Stimulated activated CD8-positive, alpha-beta memory T cell treated with anti-CD3 and anti-CD28 coated beads, Interleukin-4, amount 100 ng/mL, for 48 hours (primary cell): ENCODE measurements at regions not wholly inside any gene's neighbourhood (a gene's known extent, or its start where the extent isn't known, plus 50 kb on each side); places are given as distances from the start of the nearest gene placed in this dataset.
A peak's percentile ranks its signal among the peaks of the same experiment; 100 is the strongest.
"Not testable (repeated sequence)": the region's sequence is repeated elsewhere in the genome, so short reads cannot be mapped to it uniquely, and the experiment has no call there.

Source experiments
- DNase-seq: peaks from one replicate; pipeline ENCODE4 v3.0.0-alpha.2; 2020

DNA sequence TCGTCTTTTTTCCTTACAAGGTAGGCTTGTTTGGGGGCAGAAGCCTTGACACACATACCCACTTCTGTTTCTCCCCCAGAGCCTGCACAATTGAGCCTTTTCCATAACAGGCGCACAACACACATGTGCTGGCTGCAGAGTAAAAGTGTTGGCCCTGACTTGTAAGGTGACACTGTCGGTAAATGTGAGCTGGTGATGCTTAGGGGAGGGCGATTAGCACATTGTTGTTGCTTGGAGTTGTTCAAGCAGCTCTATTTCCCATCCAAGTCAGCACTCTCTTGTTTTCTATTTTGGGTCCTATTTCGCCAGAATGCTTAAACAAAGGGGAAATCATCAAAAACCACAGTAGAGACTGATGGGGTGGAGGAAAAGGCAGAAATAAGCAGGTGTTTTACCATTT is 51.9 kb upstream of the PTPRJ start:
- DNase-seq = no peak

GRCh38 chr11:47924184-47924691 is 56.1 kb upstream of the PTPRJ start:
- DNase-seq = peak; percentile 31

DNA sequence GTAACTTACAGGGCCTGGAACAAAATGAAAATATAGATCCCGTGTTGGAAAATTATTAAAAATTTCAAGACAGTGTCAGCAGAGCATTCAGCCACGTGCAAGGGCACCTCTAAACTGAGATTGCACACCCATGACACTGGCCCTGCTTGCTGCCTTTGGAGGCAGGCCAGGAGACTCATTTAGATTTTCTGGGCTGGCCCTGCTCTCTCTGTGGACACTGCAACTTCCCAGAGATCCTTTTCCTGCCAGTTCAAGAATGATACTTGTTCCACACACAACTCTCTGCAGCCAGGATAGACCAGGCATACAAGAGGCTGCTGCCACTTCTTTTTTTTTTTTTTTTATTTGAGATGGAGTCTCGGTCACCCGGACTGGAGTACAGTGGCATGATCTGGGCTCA is 56.7 kb upstream of the PTPRJ start:
- no peak for DNase-seq

GRCh38 chr11:47921080-47921555 is 59.2 kb upstream of the PTPRJ start:
- DNase-seq = not testable (repeated sequence)

- DNase-seq = no peak
These were observed 61.4 kb upstream of the PTPRJ start for GRCh38 chr11:47918882-47919495.

DNA sequence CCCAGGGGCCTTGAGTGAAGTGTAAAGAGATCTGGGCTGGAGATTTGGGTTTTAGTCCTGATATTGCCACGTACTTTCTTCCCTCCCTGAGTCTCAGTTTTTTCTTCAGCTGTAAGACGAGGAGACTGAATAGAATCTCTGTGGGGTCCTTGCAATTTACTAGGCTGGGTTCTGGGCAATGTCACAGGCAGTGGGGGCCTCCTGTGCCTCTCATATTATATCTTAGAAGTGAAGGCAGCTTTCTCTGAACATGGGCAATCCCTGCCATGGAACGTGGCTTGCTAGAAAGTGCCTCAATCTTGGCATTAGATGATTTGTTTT is 62.0 kb upstream of the PTPRJ start:
- DNase-seq = no peak

DNA sequence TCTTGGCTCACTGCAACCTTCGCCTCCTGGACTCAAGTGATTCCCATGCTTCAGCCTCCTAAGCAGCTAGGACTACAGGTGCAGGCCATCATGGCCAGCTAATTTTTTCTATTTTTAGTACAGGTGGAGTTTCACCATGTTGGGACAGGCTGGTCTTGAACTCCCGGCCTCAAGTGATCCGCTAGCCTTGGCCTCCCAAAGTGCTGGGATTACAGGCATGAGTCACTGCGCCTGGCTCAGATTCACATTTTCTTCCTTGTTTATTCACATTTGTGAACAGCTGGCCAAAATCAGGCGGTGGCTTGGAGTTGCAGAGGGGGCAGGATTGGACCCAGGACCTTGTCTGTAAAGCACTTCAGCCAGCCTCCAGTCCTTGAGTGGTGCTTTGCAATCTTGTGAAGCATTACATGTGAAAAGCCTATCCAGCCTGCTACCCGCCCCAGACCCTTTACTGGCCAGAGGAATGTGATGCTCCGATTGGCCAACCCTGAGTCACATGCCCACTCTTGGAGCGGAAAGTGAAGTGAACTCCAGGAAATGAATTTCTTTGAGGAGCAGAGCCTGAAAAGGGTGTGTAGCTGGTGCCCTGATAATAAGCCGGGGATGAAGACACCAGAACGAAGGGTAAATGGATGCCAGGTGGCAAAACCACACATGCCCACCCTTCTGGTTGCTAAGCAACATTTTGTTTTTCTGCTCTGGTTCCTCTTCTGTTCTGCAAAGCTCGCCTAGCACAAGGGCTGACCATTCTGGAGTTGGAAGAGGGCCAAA is 62.6 kb upstream of the PTPRJ start:
- DNase-seq = no peak

DNA sequence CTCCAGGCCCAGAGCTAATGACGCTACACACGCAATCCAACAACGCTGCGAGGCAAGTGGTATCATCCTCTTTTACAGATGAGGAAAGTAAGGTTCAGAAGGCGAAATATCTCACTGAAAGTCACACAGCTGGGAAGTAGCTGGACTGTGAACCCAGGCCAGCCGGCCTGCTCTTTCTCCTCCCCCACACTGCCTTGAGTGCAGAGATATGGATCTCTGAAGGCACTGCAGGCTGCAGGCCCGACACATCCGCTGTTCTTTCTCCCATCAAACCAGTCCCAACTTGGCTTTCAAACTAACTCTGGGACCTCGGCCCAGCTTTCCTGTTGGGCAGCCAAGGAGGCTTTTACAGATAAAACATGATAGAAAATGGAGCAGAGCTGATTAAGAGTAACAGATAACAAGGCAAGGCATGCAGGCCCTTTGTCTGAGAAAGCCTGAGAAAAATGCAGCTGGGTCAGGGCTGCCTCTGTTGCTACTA is 64.0 kb upstream of the PTPRJ start:
- no peak for DNase-seq

DNA sequence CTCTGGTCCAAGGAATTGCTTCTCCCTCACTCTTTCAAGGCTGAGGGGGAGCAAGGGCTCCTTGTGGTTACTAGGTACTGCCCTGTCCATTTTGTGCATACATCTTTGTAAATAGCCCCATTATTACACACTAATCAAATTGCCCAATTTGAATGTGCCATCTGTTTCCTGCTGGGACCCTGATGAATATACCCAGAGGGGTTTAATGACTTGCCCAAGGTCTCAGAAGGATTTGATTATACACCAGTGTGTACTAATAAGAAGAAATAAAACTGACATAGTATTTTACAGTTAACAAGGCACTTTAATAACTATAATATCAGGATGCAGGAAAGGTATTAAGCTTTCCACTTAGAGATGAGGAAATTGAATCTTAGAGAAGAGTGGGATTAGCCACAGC is 64.6 kb upstream of the PTPRJ start:
- no peak for DNase-seq

- DNase-seq = peak; percentile 36
These were observed 65.0 kb upstream of the PTPRJ start for GRCh38 chr11:47915374-47915773.

- no peak for DNase-seq
These were observed 65.6 kb upstream of the PTPRJ start for GRCh38 chr11:47914743-47915142.

DNA sequence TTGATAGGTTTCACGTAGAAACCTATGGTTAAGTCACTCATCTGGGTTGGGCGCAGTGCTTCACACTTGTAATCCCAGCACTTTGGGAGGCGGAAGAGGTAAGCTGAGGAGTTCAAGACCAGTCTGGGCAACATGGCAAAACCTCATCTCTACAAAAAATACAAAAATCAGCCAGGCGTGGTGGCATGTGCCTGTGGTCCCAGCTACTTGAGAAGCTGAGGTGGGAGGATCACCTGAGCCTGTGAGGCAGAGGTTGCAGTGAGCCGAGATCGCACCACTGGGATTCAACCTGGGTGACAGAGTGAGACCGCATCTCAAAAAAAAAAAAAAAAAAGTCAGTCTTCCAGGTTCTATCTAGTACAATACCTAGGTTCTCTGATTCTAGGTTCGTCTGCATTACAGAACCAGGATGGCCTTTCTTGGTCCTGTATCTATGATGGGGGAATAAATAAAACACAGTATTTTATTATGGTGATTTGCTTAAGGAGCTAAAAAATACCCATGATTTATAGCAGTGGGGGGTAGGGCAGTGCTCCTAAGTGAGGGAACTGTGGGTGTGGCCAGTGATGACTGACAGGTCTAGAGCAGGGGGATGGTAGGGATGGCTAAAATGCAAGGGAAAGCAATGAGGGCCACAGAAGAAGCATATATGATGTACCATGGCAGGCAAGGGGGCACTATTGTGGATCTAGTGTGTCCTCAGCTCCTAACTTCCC is 65.5 kb upstream of the NUP160 start:
- no peak for DNase-seq

GRCh38 chr11:47912843-47913437 is 64.8 kb upstream of the NUP160 start:
- no peak for DNase-seq

- no peak for DNase-seq
These were observed 63.0 kb upstream of the NUP160 start for GRCh38 chr11:47911149-47911548.

GRCh38 chr11:47908198-47908597 is 60.0 kb upstream of the NUP160 start:
- no peak for DNase-seq

DNA sequence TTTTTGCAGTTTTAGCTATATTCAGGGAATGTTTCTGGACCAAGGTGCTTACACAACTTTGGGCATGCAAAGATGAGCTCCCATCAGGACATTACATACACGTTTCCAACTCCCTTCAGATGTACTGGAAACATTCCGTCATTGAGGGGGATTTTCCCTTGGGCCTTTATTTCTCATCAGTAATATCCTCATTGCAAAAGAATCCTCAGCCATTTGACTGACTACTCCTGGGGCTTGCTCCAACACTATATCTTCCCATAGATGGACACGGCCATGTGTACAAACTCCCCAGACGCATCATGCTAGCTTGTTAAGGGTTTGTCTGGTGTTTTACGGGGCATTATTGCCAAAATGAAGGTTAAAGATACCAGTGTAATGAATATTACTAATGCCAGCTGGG is 59.3 kb upstream of the NUP160 start:
- no peak for DNase-seq

DNA sequence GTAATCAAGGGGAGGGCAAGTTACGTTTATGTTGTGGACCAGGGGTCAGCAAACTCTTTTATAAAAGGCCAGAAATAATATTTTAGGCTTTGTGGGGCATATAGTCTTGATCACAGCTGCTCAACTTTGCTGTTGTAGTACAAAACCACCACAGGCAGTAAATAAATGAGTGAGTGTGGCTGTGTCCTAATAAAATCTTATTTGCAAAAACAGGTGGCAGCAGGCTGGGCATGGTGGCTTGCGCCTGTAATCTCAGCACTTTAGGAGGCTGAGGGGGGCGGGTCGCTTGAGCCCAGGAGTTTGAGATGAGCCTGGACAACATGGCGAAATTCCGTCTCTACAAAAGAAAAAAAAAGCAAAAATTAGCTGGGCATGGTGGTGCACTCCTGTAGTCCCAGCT is 57.9 kb upstream of the NUP160 start:
- DNase-seq = no peak

DNA sequence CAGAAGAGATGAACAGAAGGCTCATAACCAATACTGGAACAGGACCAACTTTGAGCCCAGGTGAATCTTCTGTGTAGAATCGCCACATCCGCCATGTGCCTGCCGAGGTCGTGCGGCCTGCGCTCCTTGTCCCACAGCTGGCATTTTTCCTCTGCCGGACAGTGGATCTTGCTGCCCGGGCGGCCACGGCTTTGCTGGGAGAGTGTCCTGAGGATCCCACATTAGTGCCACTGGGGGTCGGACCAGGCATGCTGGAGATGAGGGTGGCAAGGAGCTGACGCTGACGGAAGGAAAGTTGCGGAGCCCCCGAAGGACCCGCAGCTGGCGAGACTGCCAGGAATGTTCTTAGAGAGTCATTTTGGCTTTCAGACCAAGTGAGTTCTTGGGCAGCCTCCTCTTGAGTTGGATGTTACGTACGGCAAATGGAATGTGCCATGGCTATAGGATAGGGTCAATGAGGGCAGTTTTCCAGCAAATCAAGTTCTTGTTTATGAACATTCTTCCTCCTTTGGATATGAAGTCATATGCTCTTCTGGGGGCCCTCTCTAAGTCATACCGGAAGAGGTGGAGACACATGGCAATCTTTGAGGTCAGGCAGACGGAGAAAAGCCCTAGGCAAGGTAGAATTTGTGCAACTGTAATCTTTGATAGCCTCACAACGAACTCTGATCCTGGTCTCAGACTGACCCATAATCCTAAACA is 57.4 kb upstream of the NUP160 start:
- no peak for DNase-seq

- DNase-seq = no peak
These were observed 56.7 kb upstream of the NUP160 start for GRCh38 chr11:47904808-47905207.

- no peak for DNase-seq
These were observed 55.9 kb upstream of the NUP160 start for GRCh38 chr11:47904048-47904447.

DNA sequence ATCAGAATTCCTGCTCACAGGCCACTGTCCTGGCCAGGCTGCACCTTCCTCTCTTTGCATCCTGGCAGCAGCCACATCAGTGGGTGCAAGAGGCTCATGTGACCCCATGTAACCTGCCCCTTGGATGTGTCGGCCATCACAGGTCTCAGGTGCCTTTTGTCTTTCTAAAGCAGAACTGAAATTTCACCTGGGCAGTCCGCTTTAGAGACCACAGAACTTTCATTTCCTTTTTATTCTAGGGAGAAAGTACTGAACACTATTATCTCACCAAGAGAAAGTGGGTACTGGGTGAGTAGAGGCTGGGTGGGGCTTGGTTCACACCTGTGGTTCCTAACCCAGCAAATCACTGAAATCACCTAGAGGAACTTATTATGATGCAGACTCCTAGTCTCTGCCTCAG is 51.7 kb upstream of the NUP160 start:
- no peak for DNase-seq
